HG03442 (cell line): ENCODE measurements at regions not wholly inside any gene's neighbourhood (a gene's known extent, or its start where the extent isn't known, plus 50 kb on each side); places are given as distances from the start of the nearest gene placed in this dataset.

ENCODE experiments used
- ATAC-seq: cut with Tn5 transposase; IDR thresholded peaks from one replicate; pipeline ENCODE4 v1.9.1; 2021; ENCODE audit warnings: mild to moderate bottlenecking, moderate library complexity; ENCODE audit not compliant: unreplicated experiment

DNA sequence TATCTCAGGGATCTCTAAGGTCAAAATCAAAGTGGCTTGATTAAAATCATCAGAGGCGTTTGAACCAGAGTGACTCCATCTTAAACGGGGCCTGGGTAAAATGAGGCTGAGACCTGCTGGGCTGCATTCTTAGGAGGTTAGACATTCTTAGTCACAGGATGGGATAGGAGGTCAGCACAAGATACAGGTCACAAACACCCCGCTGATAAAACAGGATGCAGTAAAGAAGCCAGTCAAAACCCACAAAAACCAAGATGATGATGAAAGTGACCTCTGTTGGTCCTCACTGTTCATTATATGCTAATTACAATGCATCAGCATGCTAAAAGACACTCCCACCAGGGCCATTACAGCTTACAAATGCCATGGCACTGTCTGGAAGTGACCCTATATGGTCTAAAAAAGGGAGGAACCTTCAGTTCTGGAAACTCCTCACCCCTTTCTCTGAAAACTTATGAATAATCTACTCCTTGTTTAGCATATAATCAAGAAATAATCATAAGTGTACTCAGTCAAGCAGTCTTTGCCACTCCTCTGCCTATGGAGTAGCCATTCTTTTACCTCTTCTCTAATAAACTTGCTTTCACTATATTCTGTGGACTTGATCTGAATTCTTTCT is 143.3 kb upstream of the SLCO3A1 start:
- ATAC-seq, result no peak

DNA sequence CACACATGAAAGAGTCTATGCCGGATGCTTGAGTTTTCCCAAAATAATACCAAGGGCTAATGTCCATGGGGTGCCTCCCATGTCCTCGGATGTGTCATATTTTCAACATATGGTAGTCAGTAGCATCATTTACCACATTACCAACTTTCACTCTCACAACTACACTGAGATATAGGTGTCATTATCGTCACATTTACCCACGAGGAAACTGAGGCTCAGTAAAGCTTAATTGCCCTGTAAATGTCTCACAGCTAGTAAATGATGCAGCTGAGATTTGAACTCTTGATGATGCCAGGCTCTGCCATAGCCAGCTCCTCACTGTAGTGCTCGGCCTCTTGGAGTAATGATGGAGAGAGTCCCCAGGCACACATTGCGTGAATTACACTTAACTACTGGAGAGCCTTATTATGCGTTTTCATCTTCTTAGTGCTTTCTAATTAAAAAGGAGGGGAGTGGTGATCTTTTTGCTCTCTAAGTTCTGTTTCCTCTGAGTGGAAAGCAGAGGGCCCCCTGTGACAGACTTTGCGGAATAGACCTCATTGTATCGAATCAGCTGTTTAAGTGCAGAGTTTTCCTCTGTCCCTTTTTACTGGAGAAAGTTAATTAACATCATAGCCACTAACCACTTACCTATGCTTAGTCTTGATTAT is 142.0 kb upstream of the SLCO3A1 start:
- ATAC-seq, result no peak

DNA sequence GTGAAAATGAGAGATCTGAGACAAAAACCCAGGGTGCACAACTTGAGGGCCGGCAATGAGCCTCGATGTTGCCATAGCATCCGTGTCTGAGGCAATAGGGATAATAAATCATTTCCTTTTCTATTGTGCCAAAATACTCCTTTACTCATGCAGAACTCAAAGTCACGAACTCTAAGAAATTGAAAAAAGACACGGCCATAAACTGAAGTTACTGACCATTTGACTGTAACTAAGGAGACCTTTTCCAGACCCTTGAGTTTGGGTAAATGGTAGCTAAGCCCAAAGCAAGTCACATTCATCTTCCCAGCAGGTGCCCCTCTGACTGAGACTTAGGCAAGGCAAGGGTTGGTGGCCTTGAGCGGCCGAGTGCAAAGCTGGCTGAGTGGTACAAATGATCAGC is 141.2 kb upstream of the SLCO3A1 start:
- ATAC-seq, result no peak

DNA sequence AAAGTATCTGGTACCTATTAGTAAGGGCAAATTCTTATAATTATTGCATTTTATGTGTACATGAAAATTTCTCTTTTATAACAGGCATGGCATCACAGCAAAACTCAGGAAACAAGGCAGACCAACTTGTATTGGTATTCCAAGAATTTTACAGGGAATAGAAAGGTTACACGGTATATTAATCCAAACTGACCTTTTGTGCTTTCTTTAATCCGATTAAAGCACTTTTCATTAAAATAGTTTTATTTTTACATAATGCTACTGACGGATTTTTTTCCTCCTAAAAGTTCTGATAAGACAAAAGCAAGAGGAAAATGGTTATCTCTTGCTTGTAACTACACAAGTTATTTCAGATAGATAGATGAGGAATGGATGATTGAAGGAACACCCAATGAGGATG is 137.0 kb upstream of the SLCO3A1 start:
- ATAC-seq, result no peak

DNA sequence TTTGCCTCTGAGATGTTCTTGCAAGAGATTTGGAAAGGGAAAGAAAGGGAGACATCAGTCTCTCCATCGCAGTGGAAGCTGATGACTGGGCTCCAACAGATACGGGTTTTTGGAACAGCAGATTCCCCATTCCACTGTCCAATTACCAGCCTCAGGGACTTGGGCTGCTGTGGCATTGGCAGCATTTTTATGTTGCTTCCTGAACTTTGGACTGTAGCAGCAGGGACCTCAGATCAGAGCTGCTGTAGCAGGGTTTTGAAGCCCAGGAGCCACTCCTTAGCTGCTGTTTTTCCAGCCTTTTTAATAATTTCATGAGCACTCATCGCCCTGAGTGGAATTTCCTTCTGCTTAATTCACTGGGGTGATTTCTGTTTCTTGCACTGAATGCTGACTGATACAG is 135.7 kb upstream of the SLCO3A1 start:
- ATAC-seq, result no peak

DNA sequence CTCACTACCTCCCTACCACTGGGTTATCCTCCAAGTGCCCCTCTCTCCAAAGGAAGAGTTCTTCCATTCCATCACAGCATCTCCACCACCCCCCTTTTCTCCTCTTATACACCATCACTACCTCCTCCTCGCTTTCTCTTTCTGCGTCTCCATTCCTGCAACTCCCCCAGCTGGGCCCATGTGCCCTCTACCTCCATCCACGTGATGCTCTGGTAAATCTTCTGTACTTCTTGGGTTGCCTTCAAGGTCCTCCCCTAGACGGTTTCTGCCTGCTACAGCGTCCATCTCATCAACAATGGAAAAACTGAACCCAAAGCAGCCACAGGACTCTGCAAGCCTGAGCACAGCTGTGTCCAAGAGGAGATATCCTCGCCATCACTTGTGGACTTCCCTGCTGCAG is 129.5 kb upstream of the SLCO3A1 start:
- no peak for ATAC-seq

DNA sequence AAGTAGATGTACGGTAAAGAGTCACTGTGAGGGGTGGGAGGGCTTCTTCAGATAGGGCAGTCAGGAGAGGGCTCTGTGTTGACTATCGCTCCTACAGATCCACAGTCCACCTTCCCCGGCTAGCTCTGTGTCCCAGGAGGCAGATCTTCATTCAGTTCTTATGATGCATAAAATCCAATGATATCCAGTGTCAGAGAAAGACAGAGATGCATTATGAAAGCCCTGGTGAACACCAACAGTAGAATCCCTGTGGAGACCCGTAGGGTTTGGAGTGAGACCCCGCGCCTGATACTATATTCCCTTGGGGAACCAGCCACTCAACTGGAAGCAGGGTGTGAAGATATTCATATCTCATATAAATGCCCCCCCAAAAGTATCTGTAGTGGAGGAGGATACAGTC is 119.8 kb upstream of the SLCO3A1 start:
- no peak for ATAC-seq

DNA sequence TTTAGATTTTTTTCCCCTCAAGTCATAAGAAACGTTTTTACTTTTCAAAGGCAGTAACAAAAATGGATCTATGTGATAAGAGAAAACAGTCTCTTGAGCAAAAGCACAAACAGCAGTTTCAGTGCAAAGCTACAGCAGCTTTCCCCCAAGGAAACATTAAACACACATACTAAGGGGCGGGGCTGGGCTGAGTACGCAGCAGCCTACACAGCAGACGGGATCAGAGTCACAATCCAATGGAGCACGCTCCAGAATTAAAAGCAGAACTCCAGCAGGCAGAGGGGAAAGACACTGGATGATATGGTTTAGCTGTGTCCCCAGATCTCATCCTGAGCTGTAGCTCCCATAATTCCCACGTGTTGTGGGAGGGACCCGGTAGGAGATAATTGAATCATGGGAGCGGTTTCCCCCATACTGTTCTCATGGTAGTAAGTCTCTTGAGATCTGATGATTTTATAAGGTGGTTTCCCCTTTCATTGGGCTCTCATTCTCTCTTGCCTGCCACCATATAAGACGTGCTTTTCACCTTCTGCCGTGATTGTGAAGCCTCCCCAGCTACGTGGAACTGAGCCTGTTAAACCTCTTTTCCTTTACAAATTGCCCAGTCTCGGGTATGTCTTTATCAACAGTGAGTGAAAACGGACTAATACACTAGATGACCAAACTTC is 116.2 kb upstream of the SLCO3A1 start:
- ATAC-seq, result no peak

DNA sequence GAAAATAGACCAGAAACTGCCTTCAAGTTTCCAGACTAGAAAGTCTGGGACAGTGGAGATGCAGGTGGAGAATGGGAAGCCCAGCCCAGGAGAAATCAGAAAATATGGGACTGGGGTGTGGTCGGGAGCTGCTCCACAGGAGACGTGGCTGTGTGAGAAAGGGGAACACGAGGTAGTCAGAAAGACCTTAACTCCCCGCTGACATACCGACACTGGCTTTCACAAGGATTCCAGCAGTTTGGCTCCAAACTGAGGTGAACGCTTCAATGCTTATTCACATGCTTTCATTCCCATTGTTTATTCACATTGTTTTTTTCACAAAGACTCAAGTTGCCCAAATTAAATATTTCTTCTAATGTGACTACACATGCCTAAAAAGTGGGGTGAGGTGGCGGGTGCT is 111.5 kb upstream of the SLCO3A1 start:
- ATAC-seq, result no peak

DNA sequence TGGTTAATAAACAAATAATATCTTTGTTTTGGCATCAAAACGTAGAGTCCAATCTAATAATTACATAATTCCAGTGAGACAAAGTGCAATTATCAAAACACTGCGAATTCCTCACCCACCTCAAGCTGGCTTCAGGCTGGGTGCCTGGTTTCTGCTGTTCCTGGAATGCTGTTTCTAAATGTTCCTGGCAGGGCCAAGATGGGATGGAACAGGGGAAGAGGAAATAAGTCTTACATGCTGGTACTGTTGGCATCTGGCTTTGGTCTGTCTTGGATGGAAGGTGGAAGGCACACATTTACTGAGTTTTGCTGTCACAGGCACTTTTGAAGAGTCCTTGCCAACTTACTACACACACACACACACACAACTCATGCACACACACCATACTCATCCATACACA is 101.9 kb upstream of the SLCO3A1 start:
- ATAC-seq, result no peak

DNA sequence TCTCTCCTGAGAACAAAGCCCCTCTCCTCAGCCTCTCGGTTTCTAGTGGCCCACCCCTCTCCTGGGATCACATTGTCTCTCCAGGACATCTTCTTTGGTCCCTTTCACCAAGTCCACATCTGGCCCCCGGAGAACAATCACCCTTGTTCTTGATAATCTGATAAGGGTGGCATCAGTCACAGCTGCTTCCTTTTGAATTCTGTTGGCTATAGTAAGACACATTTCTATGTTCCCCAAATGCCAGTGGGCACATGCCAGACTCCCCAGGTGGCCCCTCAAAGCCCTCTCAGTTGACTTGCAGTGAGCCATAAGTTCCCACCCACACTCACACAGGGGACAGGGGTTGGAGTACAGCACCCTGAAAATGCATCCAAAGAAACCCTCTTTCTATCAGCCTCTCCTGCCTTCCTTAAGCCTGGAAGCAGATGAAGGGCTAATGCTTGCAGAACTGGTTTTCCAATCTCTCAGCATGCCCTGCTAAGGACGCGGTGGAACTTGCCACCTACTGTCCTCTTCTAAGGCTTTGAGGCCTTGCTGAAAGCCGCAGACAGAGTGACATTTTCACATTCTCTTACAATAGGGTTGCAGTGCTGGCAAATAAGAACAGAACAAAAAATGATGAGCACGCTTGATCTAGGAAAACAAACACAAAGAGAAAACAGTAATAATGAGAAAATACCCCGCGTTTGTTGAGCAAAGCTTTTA is 101.3 kb upstream of the SLCO3A1 start:
- ATAC-seq, result no peak

DNA sequence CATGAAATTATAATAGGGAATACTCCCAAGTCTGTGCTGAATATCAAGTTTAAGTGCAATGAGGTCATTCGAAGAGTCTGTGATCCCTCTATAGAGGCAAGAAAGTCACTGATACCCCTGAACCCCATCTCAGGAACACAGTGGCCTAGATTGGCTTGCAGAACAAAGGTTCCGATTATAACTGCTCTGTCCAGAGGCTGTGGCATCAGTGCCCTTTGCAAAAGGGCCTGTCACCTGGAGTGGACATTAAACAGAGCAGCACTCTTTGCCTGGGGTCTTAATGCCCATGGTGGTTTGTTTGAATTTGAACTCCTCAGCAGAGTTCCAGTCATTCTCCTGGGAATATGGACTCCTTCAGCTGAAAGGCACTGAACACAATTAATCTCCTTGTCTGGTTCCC is 93.9 kb upstream of the SLCO3A1 start:
- ATAC-seq, result no peak

DNA sequence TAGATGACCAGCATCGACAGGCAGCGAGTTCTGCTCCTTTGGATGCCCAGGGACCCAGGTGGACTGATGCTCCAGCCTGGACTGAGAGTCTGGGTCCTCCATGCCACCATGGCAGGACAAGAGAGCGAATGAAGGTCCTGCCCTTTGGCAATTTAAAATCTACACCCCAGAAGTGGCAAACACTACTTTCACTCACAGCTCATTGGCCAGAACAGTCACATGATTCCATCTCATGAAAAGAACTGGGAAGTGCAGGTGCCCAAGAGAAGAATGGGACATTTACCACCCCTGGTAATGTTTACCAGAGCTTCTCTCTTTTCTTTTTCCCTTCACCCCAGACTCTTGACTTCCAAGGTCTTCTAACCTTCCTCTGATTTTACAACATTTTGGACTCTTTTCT is 87.8 kb upstream of the SLCO3A1 start:
- no peak for ATAC-seq

DNA sequence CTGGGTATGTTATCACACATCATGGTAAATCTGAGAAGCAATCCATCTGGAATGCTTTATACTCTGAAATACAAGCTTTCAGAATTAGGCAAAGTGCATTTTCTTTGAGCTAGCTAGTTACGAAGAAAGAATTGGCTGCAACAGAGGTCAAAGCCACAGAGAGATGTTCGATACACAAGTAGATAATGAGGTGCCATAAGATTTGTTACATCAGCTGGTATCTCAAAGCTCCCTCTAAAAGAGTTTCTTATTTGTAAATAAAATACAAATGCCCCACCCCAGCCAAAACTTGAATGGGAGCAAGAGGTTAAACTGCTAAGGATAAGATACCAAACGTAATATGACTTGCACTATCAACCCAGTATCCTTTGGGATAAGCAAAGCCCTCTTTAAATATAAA is 84.0 kb upstream of the SLCO3A1 start:
- ATAC-seq, result no peak

DNA sequence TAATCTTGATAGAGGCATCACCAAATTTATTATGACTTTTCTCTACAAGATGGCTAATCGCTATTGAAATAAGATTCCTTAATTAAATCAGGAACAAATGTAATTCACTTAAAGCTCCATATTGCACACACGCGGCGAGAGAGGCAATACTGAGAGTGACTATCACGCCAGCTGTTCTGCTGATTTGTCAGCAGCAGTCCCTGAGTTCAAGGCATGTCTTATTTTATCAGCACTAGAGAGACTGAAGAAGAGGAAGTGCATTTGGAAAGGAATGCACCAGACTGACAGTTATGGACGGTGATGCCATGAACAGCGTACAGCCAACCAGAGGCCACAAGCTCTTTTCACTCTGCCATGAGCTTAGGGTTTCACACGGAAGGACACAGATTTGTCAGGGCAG is 83.6 kb upstream of the SLCO3A1 start:
- no peak for ATAC-seq

DNA sequence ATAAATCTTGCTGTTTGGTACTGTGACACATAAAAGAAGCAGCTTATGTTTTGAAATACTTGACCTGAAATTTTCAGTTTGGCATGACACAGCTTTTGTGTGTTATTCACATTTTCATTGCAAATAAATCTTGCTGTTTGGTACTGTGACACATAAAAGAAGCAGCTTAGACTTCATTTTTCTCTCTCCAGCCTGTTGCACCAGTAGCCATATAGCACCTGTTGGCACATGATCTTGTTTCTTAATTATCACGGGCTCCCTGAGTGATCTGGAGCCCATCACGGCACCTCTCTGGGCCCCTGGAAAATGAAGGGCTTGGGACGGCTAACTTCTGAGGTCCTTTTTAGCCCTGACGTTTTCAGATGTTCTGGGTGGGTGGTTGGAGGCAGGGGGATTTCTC is 77.4 kb upstream of the SLCO3A1 start:
- ATAC-seq, result no peak

DNA sequence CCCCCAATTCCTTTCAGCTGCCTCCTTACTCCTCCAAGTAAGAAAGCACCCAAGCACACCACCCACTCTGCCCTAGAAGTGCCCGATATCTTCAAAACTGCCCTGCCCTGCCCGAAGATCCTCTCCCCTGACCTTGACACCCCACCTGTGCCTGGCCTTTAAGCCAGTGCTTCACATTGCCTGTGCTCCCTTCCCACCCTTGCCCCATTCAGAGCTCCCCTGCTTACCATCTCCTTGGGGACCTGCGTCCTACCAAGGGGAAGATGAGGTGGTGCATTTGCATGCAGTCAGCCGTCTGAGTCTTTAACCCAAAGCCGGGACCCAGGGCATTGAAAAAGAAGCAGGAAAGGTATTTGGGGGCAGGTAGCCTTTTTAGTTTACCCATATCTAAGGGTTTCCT is 73.5 kb upstream of the SLCO3A1 start:
- ATAC-seq, result no peak

DNA sequence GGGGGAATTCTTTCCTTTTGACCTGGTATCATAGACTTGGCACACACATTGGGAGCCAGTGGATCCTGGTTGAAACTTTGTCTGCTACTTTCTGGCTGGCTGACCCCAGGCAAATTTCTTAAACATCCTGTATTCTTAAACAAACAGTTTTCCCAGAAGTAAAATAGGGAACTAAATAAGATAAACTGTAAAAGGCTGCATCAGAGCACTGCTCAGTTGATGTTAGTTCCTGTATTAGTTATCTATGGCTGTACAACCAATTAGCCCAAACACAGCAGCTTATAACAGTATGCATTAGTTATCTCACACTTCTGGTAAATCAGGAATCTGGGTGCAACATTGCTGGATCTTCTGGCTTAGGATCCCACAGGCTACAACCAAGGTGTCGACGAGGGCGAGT is 73.1 kb upstream of the SLCO3A1 start:
- no peak for ATAC-seq

DNA sequence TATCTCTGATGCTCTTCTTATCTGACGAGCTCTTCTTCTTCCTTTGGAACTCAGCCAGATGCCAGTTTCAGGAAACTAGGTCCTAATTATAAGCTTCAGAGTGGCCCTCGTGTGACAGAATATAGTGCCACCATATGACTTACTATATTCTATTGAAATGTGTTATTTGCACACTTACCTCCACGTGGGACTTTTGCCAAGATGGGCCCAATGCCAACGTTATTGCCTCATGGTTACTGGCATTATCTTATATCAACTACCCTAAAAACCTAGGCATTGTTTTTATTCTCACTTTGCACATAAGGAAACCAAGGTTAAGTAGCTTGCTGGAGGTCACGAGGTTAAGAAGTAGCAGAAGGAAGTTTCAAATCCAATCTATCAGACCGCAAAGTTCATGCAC is 71.3 kb upstream of the SLCO3A1 start:
- ATAC-seq, result no peak

DNA sequence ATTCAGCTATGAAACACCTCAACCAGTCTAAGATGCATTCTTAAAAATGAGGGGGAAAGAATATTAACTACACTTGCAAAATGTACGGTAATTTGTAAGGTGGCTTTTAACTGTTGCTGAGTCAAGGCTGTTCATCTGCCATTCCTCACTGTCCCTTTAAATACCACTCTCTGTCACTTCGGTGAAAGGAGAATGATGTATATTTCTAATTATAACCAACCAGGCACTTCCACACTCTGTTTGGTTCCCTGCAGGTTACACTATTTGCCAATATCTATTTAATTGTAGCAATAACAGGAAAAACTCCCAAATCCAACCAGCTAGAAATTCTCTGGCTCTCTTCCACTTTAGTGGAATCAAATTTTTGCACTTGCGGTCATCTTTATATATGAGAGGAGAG is 70.5 kb upstream of the SLCO3A1 start:
- ATAC-seq, result no peak

DNA sequence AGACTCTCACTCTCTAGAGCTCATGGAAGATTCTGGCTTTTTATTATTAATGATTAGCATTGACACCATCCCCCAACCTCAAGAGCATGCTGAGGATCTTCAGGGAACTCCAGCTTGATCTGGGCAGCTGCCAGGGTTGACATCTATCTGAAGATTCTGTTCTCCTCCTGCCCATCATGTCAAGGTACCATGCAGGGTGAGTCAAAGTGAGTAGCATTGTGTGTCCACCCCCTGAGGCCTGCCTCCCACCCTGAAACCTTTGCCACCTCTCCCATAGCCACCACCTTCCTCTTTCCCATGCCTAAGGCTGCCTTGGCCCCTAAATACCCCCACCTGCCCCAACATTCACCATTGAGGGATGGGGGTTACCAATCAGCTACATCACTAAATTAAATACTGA is 70.1 kb upstream of the SLCO3A1 start:
- ATAC-seq, result no peak
